ENCODE measurements at regions not wholly inside any gene's neighbourhood (a gene's known extent, or its start where the extent isn't known, plus 50 kb on each side); places are given as distances from the start of the nearest gene placed in this dataset.
"Not testable (repeated sequence)": the region's sequence is repeated elsewhere in the genome, so short reads cannot be mapped to it uniquely, and the experiment has no call there.

GRCh38 chr5:21432646-21433045 is 1420.5 kb downstream of the CDH12 start:
- no peaks in the 10 kb centered on the region for H3K79me2 ChIP-seq (ENCODE audit: control insufficient read depth, insufficient read depth, low read length)
- no peak overlapping the region for H3K4me3 ChIP-seq (ENCODE audit: low read length)
- no peaks in the 10 kb centered on the region for H3K79me1 ChIP-seq (ENCODE audit: low read length)
- DNase-seq: no peak
- H3K18ac ChIP-seq (ENCODE audit: low read length): no peak overlapping the region
- H2BK15ac ChIP-seq (replicated peaks; ENCODE audit: low read depth): no peak overlapping the region
- no peaks in the 10 kb centered on the region for H3K36me3 ChIP-seq (ENCODE audit: control insufficient read depth, insufficient read depth, low read length)
- no peak overlapping the region for H3K56ac ChIP-seq (ENCODE audit: low read length)
- no peak overlapping the region for H2BK120ac ChIP-seq (ENCODE audit: low read depth, low read length)
- H3K23ac ChIP-seq (ENCODE audit: low read length): no peak overlapping the region
- no peak overlapping the region for H3K9ac ChIP-seq (ENCODE audit: low read length)
- no peak overlapping the region for H2AK5ac ChIP-seq (ENCODE audit: low read length)
- H3K27ac ChIP-seq (ENCODE audit: low read depth, low read length): no peak overlapping the region
- H3K4me1 ChIP-seq (ENCODE audit: control insufficient read depth, low read depth, low read length): no peaks in the 10 kb centered on the region
- no CpG with 5 or more reads among the region's 2 CpGs for WGBS (ENCODE audit: extremely low coverage, insufficient coverage, low lambda C conversion rate)
- H3K27me3 ChIP-seq (ENCODE audit: insufficient read depth, low read length, poor library complexity): no peaks in the 10 kb centered on the region
- H3K4ac ChIP-seq (ENCODE audit: low read depth, low read length): no peak overlapping the region
- H4K8ac ChIP-seq (ENCODE audit: low read depth, low read length): no peak overlapping the region
- no peak overlapping the region for H4K5ac ChIP-seq (ENCODE audit: low read length)
- H2BK5ac ChIP-seq (ENCODE audit: low read length): no peak overlapping the region
- no peak overlapping the region for H3K4me2 ChIP-seq (ENCODE audit: low read length)

- H2AK5ac ChIP-seq (ENCODE audit: low read length): no peak overlapping the region
- H3K79me2 ChIP-seq (ENCODE audit: control insufficient read depth, insufficient read depth, low read length): no peaks in the 10 kb centered on the region
- no peak overlapping the region for H3K9ac ChIP-seq (ENCODE audit: low read length)
- H3K79me1 ChIP-seq (ENCODE audit: low read length): no peaks in the 10 kb centered on the region
- H3K4me1 ChIP-seq (ENCODE audit: control insufficient read depth, low read depth, low read length): no peaks in the 10 kb centered on the region
- H3K27ac ChIP-seq (ENCODE audit: low read depth, low read length): no peak overlapping the region
- no peak overlapping the region for H3K56ac ChIP-seq (ENCODE audit: low read length)
- no peak overlapping the region for H2BK15ac ChIP-seq (replicated peaks; ENCODE audit: low read depth)
- no peak for DNase-seq
- no peak overlapping the region for H3K4me2 ChIP-seq (ENCODE audit: low read length)
- no peaks in the 10 kb centered on the region for H3K27me3 ChIP-seq (ENCODE audit: insufficient read depth, low read length, poor library complexity)
- WGBS (ENCODE audit: extremely low coverage, insufficient coverage, low lambda C conversion rate): no CpG with 5 or more reads among the region's 1 CpG
- no peak overlapping the region for H4K8ac ChIP-seq (ENCODE audit: low read depth, low read length)
- H3K18ac ChIP-seq (ENCODE audit: low read length): no peak overlapping the region
- no peak overlapping the region for H3K4me3 ChIP-seq (ENCODE audit: low read length)
- no peak overlapping the region for H3K23ac ChIP-seq (ENCODE audit: low read length)
- H3K4ac ChIP-seq (ENCODE audit: low read depth, low read length): no peak overlapping the region
- H4K5ac ChIP-seq (ENCODE audit: low read length): no peak overlapping the region
- H2BK120ac ChIP-seq (ENCODE audit: low read depth, low read length): no peak overlapping the region
- no peaks in the 10 kb centered on the region for H3K36me3 ChIP-seq (ENCODE audit: control insufficient read depth, insufficient read depth, low read length)
- no peak overlapping the region for H2BK5ac ChIP-seq (ENCODE audit: low read length)
Measured at GRCh38 chr5:21424907-21425306, 1428.2 kb downstream of the CDH12 start.

DNA sequence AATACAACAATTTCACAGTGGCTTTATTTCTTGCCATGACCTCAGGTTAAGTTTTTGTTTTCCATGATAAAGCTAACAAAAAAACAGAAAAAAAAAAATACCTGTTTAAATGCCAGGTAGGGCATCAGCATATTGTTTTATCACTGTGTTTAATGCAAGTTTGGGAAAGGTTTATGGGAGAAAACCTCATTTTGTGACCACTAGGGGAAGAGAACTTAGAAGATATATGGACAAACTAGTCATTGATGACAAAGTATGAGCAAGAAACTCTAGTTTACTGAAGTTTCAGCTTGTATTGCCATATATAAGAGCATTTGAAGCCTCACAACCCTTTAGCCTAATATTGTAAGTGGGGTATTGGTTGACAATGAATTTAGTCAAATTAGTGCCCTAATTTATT is 1431.4 kb upstream of the CDH18 start:
- H3K4me1 ChIP-seq (ENCODE audit: control insufficient read depth, low read depth, low read length): no peaks in the 10 kb centered on the region
- H3K23ac ChIP-seq (ENCODE audit: low read length): no peak overlapping the region
- H2BK5ac ChIP-seq (ENCODE audit: low read length): no peak overlapping the region
- no peak overlapping the region for H4K5ac ChIP-seq (ENCODE audit: low read length)
- H3K18ac ChIP-seq (ENCODE audit: low read length): no peak overlapping the region
- H3K9ac ChIP-seq (ENCODE audit: low read length): no peak overlapping the region
- H3K4me3 ChIP-seq (ENCODE audit: low read length): no peak overlapping the region
- H3K27me3 ChIP-seq (ENCODE audit: insufficient read depth, low read length, poor library complexity): no peaks in the 10 kb centered on the region
- H2BK120ac ChIP-seq (ENCODE audit: low read depth, low read length): no peak overlapping the region
- H3K79me1 ChIP-seq (ENCODE audit: low read length): no peaks in the 10 kb centered on the region
- H3K27ac ChIP-seq (ENCODE audit: low read depth, low read length): no peak overlapping the region
- DNase-seq: no peak
- no peak overlapping the region for H3K56ac ChIP-seq (ENCODE audit: low read length)
- no peak overlapping the region for H4K8ac ChIP-seq (ENCODE audit: low read depth, low read length)
- H3K4me2 ChIP-seq (ENCODE audit: low read length): no peak overlapping the region
- no peak overlapping the region for H2AK5ac ChIP-seq (ENCODE audit: low read length)
- H3K4ac ChIP-seq (ENCODE audit: low read depth, low read length): no peak overlapping the region
- no peak overlapping the region for H2BK15ac ChIP-seq (replicated peaks; ENCODE audit: low read depth)
- no peaks in the 10 kb centered on the region for H3K79me2 ChIP-seq (ENCODE audit: control insufficient read depth, insufficient read depth, low read length)
- no peaks in the 10 kb centered on the region for H3K36me3 ChIP-seq (ENCODE audit: control insufficient read depth, insufficient read depth, low read length)

DNA sequence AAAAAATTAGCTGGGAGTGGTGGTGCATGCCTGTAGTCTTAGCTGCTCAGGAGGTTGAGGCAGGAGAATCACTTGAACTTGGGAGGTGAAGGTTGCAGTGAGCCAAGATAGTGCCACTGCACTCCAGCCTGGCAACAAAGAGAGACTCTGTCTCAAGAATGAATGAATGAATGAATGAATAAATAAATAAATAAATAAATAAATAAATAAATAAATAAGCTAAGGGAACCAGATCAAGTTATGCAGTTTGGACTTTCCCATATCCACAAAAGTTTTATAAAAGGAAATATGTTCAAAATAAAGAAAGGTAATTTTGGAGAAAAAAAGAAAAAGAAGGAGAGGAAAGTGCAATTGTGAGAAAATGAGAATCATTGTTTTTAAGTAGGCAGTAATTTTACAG is 1414.1 kb upstream of the CDH18 start:
- DNase-seq; H3K18ac ChIP-seq (ENCODE audit: low read length); H2BK5ac ChIP-seq (ENCODE audit: low read length); H3K56ac ChIP-seq (ENCODE audit: low read length); H3K23ac ChIP-seq (ENCODE audit: low read length); H3K4me1 ChIP-seq (ENCODE audit: control insufficient read depth, low read depth, low read length); H3K9ac ChIP-seq (ENCODE audit: low read length); H4K5ac ChIP-seq (ENCODE audit: low read length); H3K27ac ChIP-seq (ENCODE audit: low read depth, low read length); H2BK15ac ChIP-seq (replicated peaks; ENCODE audit: low read depth); H3K4ac ChIP-seq (ENCODE audit: low read depth, low read length); H3K79me1 ChIP-seq (ENCODE audit: low read length); H3K4me2 ChIP-seq (ENCODE audit: low read length); H4K8ac ChIP-seq (ENCODE audit: low read depth, low read length); H2BK120ac ChIP-seq (ENCODE audit: low read depth, low read length); H3K4me3 ChIP-seq (ENCODE audit: low read length); H3K79me2 ChIP-seq (ENCODE audit: control insufficient read depth, insufficient read depth, low read length); H2AK5ac ChIP-seq (ENCODE audit: low read length); H3K27me3 ChIP-seq (ENCODE audit: insufficient read depth, low read length, poor library complexity); H3K36me3 ChIP-seq (ENCODE audit: control insufficient read depth, insufficient read depth, low read length): not testable (repeated sequence)

DNA sequence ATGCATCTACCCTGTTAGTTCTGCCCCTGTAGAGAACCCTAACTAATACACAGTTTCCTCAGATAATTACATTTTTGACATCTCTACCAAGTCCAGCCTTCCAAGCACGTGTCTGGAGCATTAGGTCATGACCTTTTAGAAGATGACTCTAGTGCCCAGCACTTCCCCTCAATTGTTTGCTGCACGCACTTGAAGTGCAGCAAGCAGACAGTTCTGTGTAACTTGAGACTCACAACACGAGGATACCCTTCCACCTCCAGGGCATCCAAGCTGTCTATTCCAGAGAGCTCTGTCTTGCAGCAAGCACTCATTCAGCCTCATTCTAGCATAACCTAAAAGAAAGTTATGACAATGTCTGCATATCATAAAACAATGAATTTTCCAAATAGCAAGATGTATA is 1410.5 kb upstream of the CDH18 start:
- no CpG with 5 or more reads among the region's 3 CpGs for WGBS (ENCODE audit: extremely low coverage, insufficient coverage, low lambda C conversion rate)
- H2AK5ac ChIP-seq (ENCODE audit: low read length): no peak overlapping the region

DNA sequence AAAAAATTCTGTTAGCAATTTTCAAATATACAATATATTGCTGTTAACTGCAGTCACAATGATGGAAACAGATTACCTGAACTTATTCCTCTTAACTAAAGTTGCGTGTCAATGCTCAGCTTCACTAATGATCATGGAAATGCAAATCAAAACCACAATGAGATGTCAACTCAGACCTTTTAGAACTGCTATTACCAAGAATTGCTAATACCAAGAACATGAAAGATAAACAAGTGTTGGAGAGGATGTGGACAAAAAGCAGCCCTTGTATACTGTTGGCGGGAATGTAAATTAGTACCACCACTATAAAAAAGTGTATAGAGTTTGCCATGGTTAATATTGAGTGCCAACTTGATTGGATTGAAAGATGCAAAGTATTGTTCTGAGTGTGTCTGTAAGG is 1409.7 kb upstream of the CDH18 start:
- H3K4me1 ChIP-seq (ENCODE audit: control insufficient read depth, low read depth, low read length): no peaks in the 10 kb centered on the region
- H3K4me2 ChIP-seq (ENCODE audit: low read length): no peak overlapping the region
- no peak overlapping the region for H4K5ac ChIP-seq (ENCODE audit: low read length)
- H2BK15ac ChIP-seq (replicated peaks; ENCODE audit: low read depth): no peak overlapping the region
- no peaks in the 10 kb centered on the region for H3K79me2 ChIP-seq (ENCODE audit: control insufficient read depth, insufficient read depth, low read length)
- no peak overlapping the region for H3K9ac ChIP-seq (ENCODE audit: low read length)
- no peak overlapping the region for H3K23ac ChIP-seq (ENCODE audit: low read length)
- H3K4me3 ChIP-seq (ENCODE audit: low read length): no peak overlapping the region
- H3K18ac ChIP-seq (ENCODE audit: low read length): no peak overlapping the region
- no peaks in the 10 kb centered on the region for H3K79me1 ChIP-seq (ENCODE audit: low read length)
- no peak overlapping the region for H3K56ac ChIP-seq (ENCODE audit: low read length)
- no peaks in the 10 kb centered on the region for H3K36me3 ChIP-seq (ENCODE audit: control insufficient read depth, insufficient read depth, low read length)
- DNase-seq: no peak
- no peak overlapping the region for H2AK5ac ChIP-seq (ENCODE audit: low read length)
- H2BK120ac ChIP-seq (ENCODE audit: low read depth, low read length): no peak overlapping the region
- WGBS (ENCODE audit: extremely low coverage, insufficient coverage, low lambda C conversion rate): no CpG with 5 or more reads among the region's 2 CpGs
- H3K4ac ChIP-seq (ENCODE audit: low read depth, low read length): no peak overlapping the region
- H3K27ac ChIP-seq (ENCODE audit: low read depth, low read length): no peak overlapping the region
- no peak overlapping the region for H4K8ac ChIP-seq (ENCODE audit: low read depth, low read length)
- H3K27me3 ChIP-seq (ENCODE audit: insufficient read depth, low read length, poor library complexity): no peaks in the 10 kb centered on the region
- no peak overlapping the region for H2BK5ac ChIP-seq (ENCODE audit: low read length)

More for the DNA sequence above, 1410.5 kb upstream of the CDH18 start:
- no peak overlapping the region for H3K18ac ChIP-seq (ENCODE audit: low read length)
- no peaks in the 10 kb centered on the region for H3K79me1 ChIP-seq (ENCODE audit: low read length)
- no peak overlapping the region for H2BK15ac ChIP-seq (replicated peaks; ENCODE audit: low read depth)
- no peak overlapping the region for H3K4me2 ChIP-seq (ENCODE audit: low read length)
- H3K23ac ChIP-seq (ENCODE audit: low read length): no peak overlapping the region
- H3K27me3 ChIP-seq (ENCODE audit: insufficient read depth, low read length, poor library complexity): no peaks in the 10 kb centered on the region
- H3K79me2 ChIP-seq (ENCODE audit: control insufficient read depth, insufficient read depth, low read length): no peaks in the 10 kb centered on the region
- H3K4me1 ChIP-seq (ENCODE audit: control insufficient read depth, low read depth, low read length): no peaks in the 10 kb centered on the region
- no peak overlapping the region for H3K4ac ChIP-seq (ENCODE audit: low read depth, low read length)
- no peak for DNase-seq
- no peak overlapping the region for H3K9ac ChIP-seq (ENCODE audit: low read length)
- no peak overlapping the region for H3K4me3 ChIP-seq (ENCODE audit: low read length)
- no peak overlapping the region for H4K5ac ChIP-seq (ENCODE audit: low read length)
- no peak overlapping the region for H2BK5ac ChIP-seq (ENCODE audit: low read length)
- H2BK120ac ChIP-seq (ENCODE audit: low read depth, low read length): no peak overlapping the region
- no peaks in the 10 kb centered on the region for H3K36me3 ChIP-seq (ENCODE audit: control insufficient read depth, insufficient read depth, low read length)
- no peak overlapping the region for H4K8ac ChIP-seq (ENCODE audit: low read depth, low read length)
- H3K27ac ChIP-seq (ENCODE audit: low read depth, low read length): no peak overlapping the region
- no peak overlapping the region for H3K56ac ChIP-seq (ENCODE audit: low read length)

All from mesendoderm (in vitro differentiated cells).